ENCODE measurements at regions not wholly inside any gene's neighbourhood (a gene's known extent, or its start where the extent isn't known, plus 50 kb on each side); places are given as distances from the start of the nearest gene placed in this dataset.
A peak's percentile ranks its signal among the peaks of the same experiment; 100 is the strongest.

DNA sequence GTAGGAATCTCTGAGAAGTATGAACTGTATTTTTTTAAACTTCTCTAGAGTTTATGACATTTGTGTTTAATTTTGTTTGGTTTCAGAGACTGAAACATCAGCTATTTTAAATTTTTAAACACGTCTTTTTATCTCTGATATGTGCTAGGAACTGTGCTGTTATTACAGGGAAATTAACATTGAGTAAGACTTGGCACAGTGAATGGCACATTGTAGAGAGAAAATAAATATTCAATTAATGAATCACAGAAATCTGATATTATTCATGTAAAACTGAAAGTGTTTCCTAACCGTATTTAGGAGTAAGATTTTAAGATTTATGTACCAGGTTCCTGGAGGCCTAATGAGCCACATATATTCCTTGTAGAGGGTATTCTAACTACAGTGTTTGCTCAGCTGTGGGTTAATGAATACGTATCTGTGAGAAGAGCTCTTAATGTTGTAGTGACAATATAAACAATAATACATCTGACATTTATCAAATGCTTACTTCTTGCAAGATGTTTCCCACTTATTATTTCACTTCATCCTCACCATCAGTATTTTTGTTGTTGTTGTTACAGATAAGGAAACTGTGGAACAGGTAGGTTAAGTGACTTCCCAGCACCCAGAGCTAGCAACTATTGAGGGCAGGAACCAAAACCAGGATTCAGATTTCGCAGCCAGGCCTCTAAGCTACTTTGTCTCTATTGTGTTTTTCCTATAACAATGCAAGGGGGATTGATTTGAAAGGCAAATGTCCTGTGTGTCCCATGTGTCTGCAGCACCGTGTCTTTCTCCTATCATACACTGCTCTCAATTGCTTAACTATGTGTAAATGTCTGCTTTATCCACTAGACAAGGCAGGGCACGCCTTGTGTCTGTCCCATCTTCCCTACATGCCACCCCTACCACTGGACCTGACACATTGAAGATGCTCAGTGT, 121.1 kb upstream of the FAM9C start:
- H2AK9ac ChIP-seq (replicated peaks; ENCODE audit: low read depth, low read length, poor library complexity) = no peak overlapping the region
- DNase-seq = no peak
- POLR2A ChIA-PET (ENCODE audit: unreplicated experiment) = no interaction called here
- no peak overlapping the region for H2BK20ac ChIP-seq (ENCODE audit: low read depth, low read length)
- H3K9me1 ChIP-seq (ENCODE audit: insufficient read depth, low read length) = no peaks in the 10 kb centered on the region
- no peak overlapping the region for H2BK120ac ChIP-seq (ENCODE audit: low read depth, low read length)
- no peak overlapping the region for H2AFZ ChIP-seq (replicated peaks; ENCODE audit: low read length, poor library complexity)
- H4K8ac ChIP-seq (ENCODE audit: low read depth in 2 of 2, low read length in 2 of 2) = no peak overlapping the region
- no peaks in the 10 kb centered on the region for H4K20me1 ChIP-seq (ENCODE audit: insufficient read depth, low read length)
- in situ Hi-C loops (cut with MboI; ENCODE audit: low sequenced_read_pairs) = no loop called here
- no peak overlapping the region for H3K27ac ChIP-seq (ENCODE audit: insufficient read depth, low read length)
- no peak overlapping the region for H4K91ac ChIP-seq (ENCODE audit: insufficient read depth, low read depth, low read length)
- no peak overlapping the region; the same call in 1 of the 2 replicates for H3K14ac ChIP-seq (replicated peaks; ENCODE audit: low read depth, low read length)
- no peak overlapping the region; the same call in 2 of the 3 replicates for H2BK15ac ChIP-seq (ENCODE audit: low read depth, low read length)
- 0 out of 2 replicates have a peak overlapping the region, but pooled peaks have one; percentile 18 for H2AK5ac ChIP-seq (ENCODE audit: low read depth, low read length)
- no peaks in the 10 kb centered on the region for H3K79me1 ChIP-seq (ENCODE audit: low read depth in 1 of 2, low read length in 2 of 2)
- H3K4me2 ChIP-seq (ENCODE audit: low read depth, low read length) = no peak overlapping the region
- intact Hi-C loops (cut with micrococcal nuclease) = no loop called here
- TF ChIP-seq FOS (IDR thresholded peaks at IDR 0.05; ENCODE audit: low read depth, low read length) (no peak), BHLHE40 (IDR thresholded peaks at IDR 0.05; ENCODE audit: low read depth, low read length) (no peak), MAZ (IDR thresholded peaks at IDR 0.05; ENCODE audit: borderline replicate concordance, low read depth, low read length) (no peak), NFE2L2 (IDR thresholded peaks at IDR 0.05; ENCODE audit: low read depth, low read length) (no peak), MAFK (IDR thresholded peaks at IDR 0.05; ENCODE audit: low read depth, low read length) (no peak)
- TF ChIP-seq, protein P1, sequence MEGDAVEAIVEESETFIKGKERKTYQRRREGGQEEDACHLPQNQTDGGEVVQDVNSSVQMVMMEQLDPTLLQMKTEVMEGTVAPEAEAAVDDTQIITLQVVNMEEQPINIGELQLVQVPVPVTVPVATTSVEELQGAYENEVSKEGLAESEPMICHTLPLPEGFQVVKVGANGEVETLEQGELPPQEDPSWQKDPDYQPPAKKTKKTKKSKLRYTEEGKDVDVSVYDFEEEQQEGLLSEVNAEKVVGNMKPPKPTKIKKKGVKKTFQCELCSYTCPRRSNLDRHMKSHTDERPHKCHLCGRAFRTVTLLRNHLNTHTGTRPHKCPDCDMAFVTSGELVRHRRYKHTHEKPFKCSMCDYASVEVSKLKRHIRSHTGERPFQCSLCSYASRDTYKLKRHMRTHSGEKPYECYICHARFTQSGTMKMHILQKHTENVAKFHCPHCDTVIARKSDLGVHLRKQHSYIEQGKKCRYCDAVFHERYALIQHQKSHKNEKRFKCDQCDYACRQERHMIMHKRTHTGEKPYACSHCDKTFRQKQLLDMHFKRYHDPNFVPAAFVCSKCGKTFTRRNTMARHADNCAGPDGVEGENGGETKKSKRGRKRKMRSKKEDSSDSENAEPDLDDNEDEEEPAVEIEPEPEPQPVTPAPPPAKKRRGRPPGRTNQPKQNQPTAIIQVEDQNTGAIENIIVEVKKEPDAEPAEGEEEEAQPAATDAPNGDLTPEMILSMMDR (conservative IDR thresholded peaks at IDR 0.05; ENCODE audit: low read depth, low read length) = no peak
- H3K9ac ChIP-seq (ENCODE audit: low read depth, low read length) = no peak overlapping the region
- H2BK5ac ChIP-seq (ENCODE audit: low read depth, low read length, poor library complexity, severe bottlenecking) = no peak overlapping the region
- no peaks in the 10 kb centered on the region for H3K27me3 ChIP-seq (ENCODE audit: control insufficient read depth, insufficient read depth, low read length)
- H4K5ac ChIP-seq (ENCODE audit: low read depth, low read length) = no peak overlapping the region
- no peak overlapping the region for H3K56ac ChIP-seq (ENCODE audit: extremely low read depth, insufficient read depth, low read length)
- H3K4ac ChIP-seq (ENCODE audit: low read depth, low read length) = no peak overlapping the region
- CTCF ChIA-PET = no interaction called here
- WGBS, 2 experiments (ENCODE audit: extremely low coverage in 2 of 2, insufficient read length in 1 of 2) = 20% methylated on average over 1 of the region's 6 CpGs; no CpG with 5 or more reads in 1 of the 2 experiments
- no peak for ATAC-seq (ENCODE audit: low read depth)
- dilution Hi-C loops (cut with HindIII; ENCODE audit: low sequenced_read_pairs, unreplicated experiment) = no loop called here
- no TSS peak for BruUV-seq (replicated peaks)
- H3K4me3 ChIP-seq (ENCODE audit: insufficient read depth, low read depth, low read length) = no peak overlapping the region
- no peak overlapping the region for H3K18ac ChIP-seq (ENCODE audit: low read depth, low read length)
- H3K4me1 ChIP-seq (ENCODE audit: control insufficient read depth, insufficient read depth, low read length) = peaks cover 5% of the 10 kb centered on the region
- H3K36me3 ChIP-seq (ENCODE audit: control insufficient read depth, insufficient read depth, low read length) = no peaks in the 10 kb centered on the region
- no peaks in the 10 kb centered on the region for H3K9me3 ChIP-seq (ENCODE audit: control insufficient read depth, insufficient read depth, low read length)
- no peak overlapping the region for H3K23ac ChIP-seq (ENCODE audit: low read depth, low read length)
